ENCODE measurements at regions not wholly inside any gene's neighbourhood (a gene's known extent, or its start where the extent isn't known, plus 50 kb on each side); places are given as distances from the start of the nearest gene placed in this dataset.
"Not testable (repeated sequence)": the region's sequence is repeated elsewhere in the genome, so short reads cannot be mapped to it uniquely, and the experiment has no call there.

GRCh38 chr3:86794361-86795065, 196.4 kb downstream of the VGLL3 start:
- no peak for DNase-seq (ENCODE audit: low spot score)

- no peak for DNase-seq (ENCODE audit: low spot score)
Measured at GRCh38 chr3:86793786-86794185, 197.2 kb downstream of the VGLL3 start.

GRCh38 chr3:86792316-86792715, 198.6 kb downstream of the VGLL3 start:
- DNase-seq (ENCODE audit: low spot score): no peak

GRCh38 chr3:86790884-86791549, 199.9 kb downstream of the VGLL3 start:
- DNase-seq (ENCODE audit: low spot score): no peak

- no peak for DNase-seq (ENCODE audit: low spot score)
Measured at GRCh38 chr3:86788371-86788770, 202.6 kb downstream of the VGLL3 start.

- DNase-seq (ENCODE audit: low spot score): no peak
Measured at GRCh38 chr3:86787091-86787490, 203.9 kb downstream of the VGLL3 start.

GRCh38 chr3:86785386-86785785, 205.6 kb downstream of the VGLL3 start:
- no peak for DNase-seq (ENCODE audit: low spot score)

GRCh38 chr3:86782866-86783265, 208.1 kb downstream of the VGLL3 start:
- no peak for DNase-seq (ENCODE audit: low spot score)

GRCh38 chr3:86782286-86782685, 208.7 kb downstream of the VGLL3 start:
- DNase-seq (ENCODE audit: low spot score): no peak

- peak; percentile 39 for DNase-seq (ENCODE audit: low spot score)
Measured at GRCh38 chr3:86774082-86774691, 216.8 kb downstream of the VGLL3 start.

GRCh38 chr3:86772699-86773098, 218.2 kb downstream of the VGLL3 start:
- DNase-seq (ENCODE audit: low spot score): no peak

GRCh38 chr3:86771741-86772512, 219.0 kb downstream of the VGLL3 start:
- DNase-seq (ENCODE audit: low spot score): no peak

- DNase-seq (ENCODE audit: low spot score): no peak
Measured at GRCh38 chr3:86766331-86766730, 224.6 kb downstream of the VGLL3 start.

- not testable (repeated sequence) for DNase-seq (ENCODE audit: low spot score)
Measured at GRCh38 chr3:86757322-86758179, 233.4 kb downstream of the VGLL3 start.

- DNase-seq (ENCODE audit: low spot score): no peak
Measured at GRCh38 chr3:86748015-86748414, 242.9 kb downstream of the VGLL3 start.

GRCh38 chr3:86744051-86744450, 246.9 kb downstream of the VGLL3 start:
- DNase-seq (ENCODE audit: low spot score): no peak

GRCh38 chr3:86743233-86743632, 247.7 kb downstream of the VGLL3 start:
- DNase-seq (ENCODE audit: low spot score): no peak

GRCh38 chr3:86740751-86741150, 250.2 kb downstream of the VGLL3 start:
- DNase-seq (ENCODE audit: low spot score): no peak

- DNase-seq (ENCODE audit: low spot score): no peak
Measured at GRCh38 chr3:86739244-86739643, 251.7 kb downstream of the VGLL3 start.

GRCh38 chr3:86738684-86739083, 252.3 kb downstream of the VGLL3 start:
- DNase-seq (ENCODE audit: low spot score): no peak

- no peak for DNase-seq (ENCODE audit: low spot score)
Measured at GRCh38 chr3:86737517-86737916, 253.4 kb downstream of the VGLL3 start.

GRCh38 chr3:86733257-86733656, 257.7 kb downstream of the VGLL3 start:
- no peak for DNase-seq (ENCODE audit: low spot score)
